Retina (tissue), 1 donor: ENCODE measurements at regions not wholly inside any gene's neighbourhood (a gene's known extent, or its start where the extent isn't known, plus 50 kb on each side); places are given as distances from the start of the nearest gene placed in this dataset.
A peak's percentile ranks its signal among the peaks of the same experiment; 100 is the strongest.
"Not testable (repeated sequence)": the region's sequence is repeated elsewhere in the genome, so short reads cannot be mapped to it uniquely, and the experiment has no call there.

ENCODE experiments used
- DNase-seq: peaks from one replicate; pipeline ENCODE4 v3.0.0-alpha.2; 2016

- no peak for DNase-seq
Observed at GRCh38 chr5:161030229-161030628, 178.2 kb upstream of the ATP10B start.

- DNase-seq = no peak
Observed at GRCh38 chr5:161027763-161028162, 175.8 kb upstream of the ATP10B start.

- DNase-seq = no peak
Observed at GRCh38 chr5:161023551-161023950, 171.5 kb upstream of the ATP10B start.

GRCh38 chr5:161022151-161022550 lies 170.1 kb upstream of the ATP10B start:
- DNase-seq = no peak

GRCh38 chr5:161009817-161010216 lies 157.8 kb upstream of the ATP10B start:
- DNase-seq = no peak

GRCh38 chr5:161009194-161009593 lies 157.2 kb upstream of the ATP10B start:
- no peak for DNase-seq

- no peak for DNase-seq
Observed at GRCh38 chr5:161007879-161008278, 155.9 kb upstream of the ATP10B start.

GRCh38 chr5:161002571-161003074 lies 150.6 kb upstream of the ATP10B start:
- no peak for DNase-seq

- no peak for DNase-seq
Observed at GRCh38 chr5:161001604-161002003, 149.6 kb upstream of the ATP10B start.

- not testable (repeated sequence) for DNase-seq
Observed at GRCh38 chr5:161001142-161001541, 149.1 kb upstream of the ATP10B start.

GRCh38 chr5:160991205-160991604 lies 139.2 kb upstream of the ATP10B start:
- DNase-seq = no peak

- DNase-seq = no peak
Observed at GRCh38 chr5:160979385-160979784, 127.4 kb upstream of the ATP10B start.

- no peak for DNase-seq
Observed at GRCh38 chr5:160978944-160979343, 126.9 kb upstream of the ATP10B start.

- no peak for DNase-seq
Observed at GRCh38 chr5:160976181-160976580, 124.2 kb upstream of the ATP10B start.

- DNase-seq = no peak
Observed at GRCh38 chr5:160970605-160971191, 118.7 kb upstream of the ATP10B start.

- peak; percentile 21 for DNase-seq
Observed at GRCh38 chr5:160969645-160970044, 117.6 kb upstream of the ATP10B start.

GRCh38 chr5:160968480-160968879 lies 116.5 kb upstream of the ATP10B start:
- DNase-seq = no peak

- no peak for DNase-seq
Observed at GRCh38 chr5:160966921-160967320, 114.9 kb upstream of the ATP10B start.

- DNase-seq = no peak
Observed at GRCh38 chr5:160961761-160962160, 109.8 kb upstream of the ATP10B start.

GRCh38 chr5:160961038-160961437 lies 109.0 kb upstream of the ATP10B start:
- DNase-seq = no peak

- no peak for DNase-seq
Observed at GRCh38 chr5:160960592-160960991, 108.6 kb upstream of the ATP10B start.

- DNase-seq = no peak
Observed at GRCh38 chr5:160959804-160960203, 107.8 kb upstream of the ATP10B start.

GRCh38 chr5:160957312-160957861 lies 105.4 kb upstream of the ATP10B start:
- no peak for DNase-seq

- DNase-seq = no peak
Observed at GRCh38 chr5:160956051-160956450, 104.0 kb upstream of the ATP10B start.

GRCh38 chr5:160950311-160950710 lies 98.3 kb upstream of the ATP10B start:
- no peak for DNase-seq
